HCT116 (cell line): ENCODE measurements at regions not wholly inside any gene's neighbourhood (a gene's known extent, or its start where the extent isn't known, plus 50 kb on each side); places are given as distances from the start of the nearest gene placed in this dataset.

ENCODE experiments used
- CEBPB ChIP-seq: IDR thresholded peaks from 2 replicates; pipeline ENCODE4 v1.6.1; 2012; ENCODE audit warnings: low read depth
- EZH2 ChIP-seq: fragments of 200-600 bp; sonication (generic); IDR thresholded peaks from 2 replicates; pipeline ENCODE4 v1.6.1; 2017; ENCODE audit warnings: antibody characterized with exemption, mixed run types
- TCF7L2 ChIP-seq: IDR thresholded peaks from 2 replicates; pipeline ENCODE4 v1.7.0; 2011; ENCODE audit warnings: borderline replicate concordance, inconsistent platforms; ENCODE audit not compliant: insufficient read depth, insufficient read length; ENCODE audit errors: extremely low read depth
- TF ChIP-seq, protein P1 (sequence below), 3 experiments: fragments of 200-600 bp in 1 of 3; sonication (generic) in 1 of 3; IDR thresholded peaks in 2 of 3; conservative IDR thresholded peaks in 1 of 3; 2 replicates each; pipeline ENCODE4 v1.5.1; 2012 to 2017; ENCODE audit warnings: low read depth in 2 of 3, low read length in 2 of 3, antibody characterized with exemption in 1 of 3, borderline replicate concordance in 1 of 3, control low read depth in 1 of 3, mild to moderate bottlenecking in 1 of 3, mixed read lengths in 1 of 3, mixed run types in 1 of 3, moderate library complexity in 1 of 3; ENCODE audit not compliant: insufficient read depth in 1 of 3

DNA sequence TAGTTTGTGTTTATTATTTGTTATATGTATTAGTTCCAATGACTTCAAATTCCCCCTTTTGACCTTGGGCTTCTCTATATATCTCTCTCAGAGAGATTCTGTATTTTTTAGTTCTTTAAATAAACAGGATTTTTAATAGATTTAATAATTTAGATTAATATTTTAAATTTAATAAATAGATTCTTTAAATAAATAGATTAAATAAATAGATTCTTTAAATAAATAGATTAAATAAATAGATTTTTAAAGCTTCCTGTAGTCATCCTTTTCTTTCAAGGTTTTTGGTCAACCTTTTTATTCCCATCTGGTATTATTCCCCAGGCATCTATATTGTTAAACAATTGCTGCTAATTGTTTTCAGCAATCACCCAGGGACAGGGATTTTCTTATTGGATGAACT lies 721.9 kb upstream of the ADAMTS5 start:
- TF ChIP-seq, protein P1, sequence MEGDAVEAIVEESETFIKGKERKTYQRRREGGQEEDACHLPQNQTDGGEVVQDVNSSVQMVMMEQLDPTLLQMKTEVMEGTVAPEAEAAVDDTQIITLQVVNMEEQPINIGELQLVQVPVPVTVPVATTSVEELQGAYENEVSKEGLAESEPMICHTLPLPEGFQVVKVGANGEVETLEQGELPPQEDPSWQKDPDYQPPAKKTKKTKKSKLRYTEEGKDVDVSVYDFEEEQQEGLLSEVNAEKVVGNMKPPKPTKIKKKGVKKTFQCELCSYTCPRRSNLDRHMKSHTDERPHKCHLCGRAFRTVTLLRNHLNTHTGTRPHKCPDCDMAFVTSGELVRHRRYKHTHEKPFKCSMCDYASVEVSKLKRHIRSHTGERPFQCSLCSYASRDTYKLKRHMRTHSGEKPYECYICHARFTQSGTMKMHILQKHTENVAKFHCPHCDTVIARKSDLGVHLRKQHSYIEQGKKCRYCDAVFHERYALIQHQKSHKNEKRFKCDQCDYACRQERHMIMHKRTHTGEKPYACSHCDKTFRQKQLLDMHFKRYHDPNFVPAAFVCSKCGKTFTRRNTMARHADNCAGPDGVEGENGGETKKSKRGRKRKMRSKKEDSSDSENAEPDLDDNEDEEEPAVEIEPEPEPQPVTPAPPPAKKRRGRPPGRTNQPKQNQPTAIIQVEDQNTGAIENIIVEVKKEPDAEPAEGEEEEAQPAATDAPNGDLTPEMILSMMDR (IDR thresholded peaks at IDR 0.05 in 2 of 3, conservative IDR thresholded peaks at IDR 0.05 in 1 of 3; ENCODE audit: borderline replicate concordance in 1 of 3, insufficient read depth in 1 of 3, low read depth in 2 of 3, low read length in 2 of 3): no peak
- TF ChIP-seq TCF7L2 (no peak), EZH2 (no peak), CEBPB (no peak)
